H1 (cell line): ENCODE measurements at regions not wholly inside any gene's neighbourhood (a gene's known extent, or its start where the extent isn't known, plus 50 kb on each side); places are given as distances from the start of the nearest gene placed in this dataset.

Experiments
- CTCF ChIA-PET: fragments of 300-600 bp; sonication (Branson Sonifier 250); formaldehyde crosslinking; loops from one replicate; lab custom pipeline; 2021; ENCODE audit not compliant: partially characterized antibody; lab: Charles Lee
- POLR2A ChIA-PET: fragments of 300-600 bp; sonication (Branson Sonifier 250); formaldehyde crosslinking; loops from one replicate; lab custom pipeline; 2021; ENCODE audit warnings: inconsistent platforms; ENCODE audit not compliant: partially characterized antibody; lab: Charles Lee
- DNase-seq, 2 experiments: peaks; one replicate each; pipeline versions ENCODE4 v3.0.0 to v3.0.0-alpha.2; 2010 to 2022; ENCODE audit warnings: low spot score in 2 of 2, low read depth in 1 of 2, mixed read lengths in 1 of 2
- FAIRE-seq: peaks from 2 replicates; lab custom pipeline; 2011; peaks lifted over from hg19 to GRCh38; lab: Jason Lieb, UNC
- H2AFZ ChIP-seq: 2 replicates; pipeline ENCODE4 v1.8.1; 2012; ENCODE audit warnings: low read length, inconsistent platforms
- H2AK5ac ChIP-seq: 2 replicates; pipeline ENCODE4 v1.6.1; 2013; ENCODE audit warnings: low read depth, low read length
- H2BK120ac ChIP-seq: replicated peaks from 2 replicates; pipeline ENCODE3; 2013; ENCODE audit warnings: low read depth, low read length, inconsistent platforms
- H2BK12ac ChIP-seq: 2 replicates; pipeline ENCODE4 v1.6.1; 2013; ENCODE audit warnings: low read depth, low read length
- H2BK15ac ChIP-seq: 2 replicates; pipeline ENCODE4 v1.6.1; 2013; ENCODE audit warnings: low read length
- H2BK20ac ChIP-seq: 2 replicates; pipeline ENCODE4 v1.6.1; 2013; ENCODE audit warnings: low read length
- H2BK5ac ChIP-seq: 2 replicates; pipeline ENCODE4 v1.6.1; 2013; ENCODE audit warnings: low read depth, low read length
- H3K14ac ChIP-seq: 2 replicates; pipeline ENCODE4 v1.6.1; 2013; ENCODE audit warnings: inconsistent platforms; ENCODE audit not compliant: insufficient read length
- H3K18ac ChIP-seq: 2 replicates; pipeline ENCODE4 v1.6.1; 2013; ENCODE audit warnings: low read length; ENCODE audit errors: extremely low read depth
- H3K23ac ChIP-seq: 2 replicates; pipeline ENCODE4 v1.6.1; 2013; ENCODE audit warnings: inconsistent platforms; ENCODE audit not compliant: insufficient read length
- H3K23me2 ChIP-seq: 2 replicates; pipeline ENCODE4 v1.6.1; 2013; ENCODE audit warnings: low read depth, low read length
- H3K27ac ChIP-seq: 2 replicates; pipeline ENCODE4 v1.6.1; 2011; ENCODE audit warnings: low read depth, low read length, inconsistent platforms
- H3K27me3 ChIP-seq, 4 experiments: replicated peaks in 1 of 4; 1 replicate in 1 of 4; 2 replicates in 3 of 4; pipeline versions ENCODE4 v1.6.1 to v1.8.1; 2011 to 2013; ENCODE audit warnings: low read length in 3 of 4, mild to moderate bottlenecking in 3 of 4, inconsistent platforms in 2 of 4, mixed read lengths in 2 of 4, moderate library complexity in 1 of 4; ENCODE audit not compliant: control insufficient read depth in 3 of 4, insufficient read depth in 3 of 4; ENCODE audit errors: extremely low read depth in 1 of 4
- H3K36me3 ChIP-seq, 4 experiments: 2 replicates each; pipeline versions ENCODE4 v1.6.1 to v1.8.1; 2011 to 2013; ENCODE audit warnings: mild to moderate bottlenecking in 4 of 4, low read length in 3 of 4, moderate library complexity in 2 of 4, control low read depth in 1 of 4, inconsistent platforms in 1 of 4; ENCODE audit not compliant: insufficient read depth in 4 of 4, control insufficient read depth in 2 of 4
- H3K4ac ChIP-seq: replicated peaks from 2 replicates; pipeline ENCODE3; 2013; ENCODE audit warnings: low read length, low read depth, mixed read lengths, inconsistent platforms; ENCODE audit not compliant: insufficient read length
- H3K4me1 ChIP-seq, 4 experiments: replicated peaks in 1 of 4; 1 replicate in 1 of 4; 2 replicates in 3 of 4; pipeline versions ENCODE4 v1.6.1 to v1.8.1; 2011 to 2013; ENCODE audit warnings: low read length in 3 of 4, inconsistent platforms in 2 of 4, mixed read lengths in 1 of 4; ENCODE audit not compliant: insufficient read depth in 4 of 4, control insufficient read depth in 3 of 4
- H3K4me2 ChIP-seq, 2 experiments: 2 replicates each; pipeline versions ENCODE4 v1.6.1 to v1.8.1; 2011 to 2013; ENCODE audit warnings: low read depth in 2 of 2, low read length in 2 of 2, control low read depth in 1 of 2, inconsistent platforms in 1 of 2, mild to moderate bottlenecking in 1 of 2; ENCODE audit not compliant: insufficient read depth in 1 of 2
- H3K4me3 ChIP-seq, 4 experiments: fragments of 200-600, 300-600 bp in 1 of 4; sonication (generic), shearing (Covaris generic), sonication (Bioruptor Twin) in 1 of 4; 2 replicates each; pipeline versions ENCODE4 v1.5.1 to v1.8.1; 2011 to 2016; ENCODE audit warnings: low read length in 4 of 4, low read depth in 3 of 4, control low read depth in 2 of 4, inconsistent platforms in 2 of 4, mild to moderate bottlenecking in 2 of 4, mixed read lengths in 1 of 4, moderate library complexity in 1 of 4; ENCODE audit not compliant: insufficient read depth in 2 of 4; ENCODE audit errors: extremely low read depth in 1 of 4
- H3K56ac ChIP-seq: replicated peaks from 2 replicates; pipeline ENCODE3; 2013; ENCODE audit warnings: low read depth, mild to moderate bottlenecking, mixed read lengths, low read length, inconsistent platforms; ENCODE audit not compliant: insufficient read length
- H3K79me1 ChIP-seq: 2 replicates; pipeline ENCODE4 v1.6.1; 2013; ENCODE audit warnings: low read depth, low read length, control low read depth
- H3K79me2 ChIP-seq, 2 experiments: 2 replicates each; pipeline versions ENCODE4 v1.6.1 to v1.8.1; 2012 to 2013; ENCODE audit warnings: low read length in 2 of 2, mild to moderate bottlenecking in 2 of 2, inconsistent platforms in 1 of 2; ENCODE audit not compliant: insufficient read depth in 2 of 2, control insufficient read depth in 1 of 2
- H3K9ac ChIP-seq, 4 experiments: replicated peaks in 1 of 4; 1 replicate in 1 of 4; 2 replicates in 3 of 4; pipeline versions ENCODE4 v1.6.1 to v1.8.1; 2011 to 2013; ENCODE audit warnings: low read depth in 3 of 4, low read length in 3 of 4, control low read depth in 2 of 4, mild to moderate bottlenecking in 2 of 4, moderate library complexity in 2 of 4, inconsistent platforms in 1 of 4; ENCODE audit errors: extremely low read depth in 1 of 4
- H3K9me3 ChIP-seq, 2 experiments: 2 replicates each; pipeline versions ENCODE4 v1.6.1 to v1.8.1; 2012 to 2013; ENCODE audit warnings: mild to moderate bottlenecking in 2 of 2, moderate library complexity in 2 of 2, control low read depth in 1 of 2, inconsistent platforms in 1 of 2, low read depth in 1 of 2, low read length in 1 of 2, mixed read lengths in 1 of 2; ENCODE audit not compliant: insufficient read depth in 2 of 2
- H4K20me1 ChIP-seq, 2 experiments: replicated peaks in 1 of 2; 2 replicates each; pipeline versions ENCODE3 to v1.8.1; 2011 to 2013; ENCODE audit warnings: inconsistent platforms in 2 of 2, low read length in 2 of 2, mild to moderate bottlenecking in 1 of 2; ENCODE audit not compliant: insufficient read depth in 2 of 2, control insufficient read depth in 1 of 2
- H4K5ac ChIP-seq: 2 replicates; pipeline ENCODE4 v1.6.1; 2013; ENCODE audit warnings: low read length, low read depth, mixed read lengths, inconsistent platforms; ENCODE audit not compliant: insufficient read length
- H4K8ac ChIP-seq: 2 replicates; pipeline ENCODE4 v1.8.0; 2013; ENCODE audit warnings: mild to moderate bottlenecking, moderate library complexity, low read length, inconsistent platforms; ENCODE audit not compliant: insufficient read depth; ENCODE audit errors: extremely low read depth
- H4K91ac ChIP-seq: replicated peaks from 2 replicates; pipeline ENCODE3; 2013; ENCODE audit warnings: low read length, mixed read lengths, inconsistent platforms; ENCODE audit not compliant: insufficient read length
- BRCA1 ChIP-seq: IDR thresholded peaks from 2 replicates; pipeline ENCODE4 v1.6.1; 2012; ENCODE audit warnings: low read depth, low read length, improper control_type of control experiment
- CBX5 ChIP-seq: fragments of 300-800, 300-1000 bp; sonication (generic); IDR thresholded peaks from 2 replicates; pipeline ENCODE4 v1.7.1; 2016; ENCODE audit warnings: antibody characterized with exemption, low read length, low read depth
- EP300 ChIP-seq, 2 experiments: IDR thresholded peaks; 1 replicate in 1 of 2; 2 replicates in 1 of 2; pipeline ENCODE4 v1.6.1; 2011 to 2012; ENCODE audit warnings: low read depth in 2 of 2, low read length in 2 of 2, mild to moderate bottlenecking in 2 of 2, borderline replicate concordance in 1 of 2, inconsistent platforms in 1 of 2, moderate library complexity in 1 of 2
- JUN ChIP-seq: IDR thresholded peaks from 2 replicates; pipeline ENCODE4 v1.6.1; 2011; ENCODE audit warnings: low read depth, mild to moderate bottlenecking, improper control_type of control experiment, low read length
- ZNF274 ChIP-seq: IDR thresholded peaks from 2 replicates; pipeline ENCODE4 v1.7.0; 2012; ENCODE audit warnings: low read length, borderline replicate concordance; ENCODE audit errors: extremely low read depth
- WGBS, 2 experiments: shearing (Covaris generic) in 1 of 2; methylation state at CpG; one replicate each; pipeline versions ENCODE4 v1.1.6 to v1.1.7; 2013 to 2015; ENCODE audit warnings: low lambda C conversion rate in 2 of 2, mixed read lengths in 2 of 2, inconsistent platforms in 1 of 2, low coverage in 1 of 2, missing lambda C conversion rate in 1 of 2; ENCODE audit not compliant: insufficient replicate concordance in 2 of 2, insufficient coverage in 1 of 2, insufficient read length in 1 of 2; ENCODE audit errors: extremely low coverage in 1 of 2, missing lambda C conversion rate in 1 of 2; 5-methylcytosine and 5-hydroxymethylcytosine counted together

DNA sequence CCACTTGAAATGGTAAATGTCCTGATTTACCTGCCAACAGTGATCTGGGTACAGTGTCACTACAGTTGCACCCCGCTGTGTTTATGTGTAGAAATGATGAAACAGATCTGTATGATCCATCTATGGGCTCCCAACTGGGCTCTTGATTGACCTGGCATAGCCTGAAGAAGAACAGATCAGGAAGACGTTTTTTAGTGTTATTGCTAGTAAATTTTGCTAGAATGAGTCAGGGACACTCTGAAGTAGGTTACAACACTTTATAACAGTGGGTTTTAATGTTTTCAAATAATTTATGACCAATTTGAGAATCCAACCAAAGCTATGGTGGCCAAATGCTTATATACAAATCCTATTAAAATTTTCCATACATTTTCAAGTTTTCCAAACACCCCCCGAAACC is 110.3 kb downstream of the DKK1 start:
- Histone ChIP-seq H3K4me3 (no peak overlapping the region), H3K27ac (no peak overlapping the region), H3K4ac (no peak overlapping the region), H4K5ac (no peak overlapping the region), H3K4me2 (no peak overlapping the region), H4K20me1 (no peaks in the 10 kb centered on the region), H4K91ac (no peak overlapping the region), H3K14ac (no peak overlapping the region), H2AFZ (no peak overlapping the region), H3K4me1 (no peaks in the 10 kb centered on the region; a peak in 2 of 7 replicates), H2BK15ac (no peak overlapping the region), H3K18ac (no peak overlapping the region), H2BK20ac (no peak overlapping the region), H3K56ac (no peak overlapping the region), H3K79me2 (no peaks in the 10 kb centered on the region), H2BK12ac (no peak overlapping the region), H3K27me3 (no peaks in the 10 kb centered on the region), H4K8ac (no peak overlapping the region), H3K9me3 (no peaks in the 10 kb centered on the region), H2AK5ac (no peak overlapping the region), H3K9ac (no peak overlapping the region), H3K23me2 (no peaks in the 10 kb centered on the region), H3K36me3 (no peaks in the 10 kb centered on the region; a peak in 1 of 8 replicates), H2BK5ac (no peak overlapping the region), H3K79me1 (no peaks in the 10 kb centered on the region), H2BK120ac (no peak overlapping the region), H3K23ac (no peak overlapping the region)
- ChIA-PET POLR2A (no interaction called here), CTCF (interaction anchor here (1.2 kb wide), 1 partner anchor 116 kb away, joined by 5 read pairs; no protein-coding TSS in a partner anchor)
- 87% methylated on average over 3 of the region's 3 CpGs; no CpG with 5 or more reads in 1 of the 2 experiments for WGBS, 2 experiments
- DNase-seq (no peak), FAIRE-seq (no peak)
- TF ChIP-seq ZNF274 (no peak), BRCA1 (no peak), EP300 (IDR thresholded peaks at IDR 0.05; ENCODE audit: borderline replicate concordance in 1 of 2, low read depth in 2 of 2, low read length in 2 of 2) (no peak), CBX5 (no peak), JUN (no peak)
